Epithelial cell of esophagus (primary cell): ENCODE measurements at regions not wholly inside any gene's neighbourhood (a gene's known extent, or its start where the extent isn't known, plus 50 kb on each side); places are given as distances from the start of the nearest gene placed in this dataset.

Experiments used
- DNase-seq: peaks from one replicate; pipeline ENCODE4 v3.0.0; 2010; ENCODE audit warnings: low read depth
- H3K4me3 ChIP-seq: 2 replicates; pipeline ENCODE4 v1.5.1; 2011; ENCODE audit warnings: mild to moderate bottlenecking, low read length, control low read depth
- CTCF ChIP-seq: IDR thresholded peaks from 2 replicates; pipeline ENCODE4 v1.5.1; 2011; ENCODE audit warnings: low read depth, mild to moderate bottlenecking, low read length, control low read depth, inconsistent platforms; ENCODE audit not compliant: insufficient read depth; ENCODE audit errors: missing control alignments

- no peak for DNase-seq
- H3K4me3 ChIP-seq, result no peak overlapping the region
- no peak for TF ChIP-seq CTCF
Measured at GRCh38 chr5:63483338-63483737, 478.9 kb downstream of the HTR1A start.

GRCh38 chr5:63473335-63473967, 488.8 kb downstream of the HTR1A start:
- no peak overlapping the region for H3K4me3 ChIP-seq
- DNase-seq, result no peak
- no peak for TF ChIP-seq CTCF

GRCh38 chr5:63456279-63456678, 506.0 kb downstream of the HTR1A start:
- DNase-seq, result peak; percentile 42
- TF ChIP-seq CTCF, result no peak
- H3K4me3 ChIP-seq, result no peak overlapping the region

GRCh38 chr5:63451188-63451587, 511.1 kb downstream of the HTR1A start:
- H3K4me3 ChIP-seq, result no peak overlapping the region
- TF ChIP-seq CTCF, result no peak
- no peak for DNase-seq

- no peak for TF ChIP-seq CTCF
- peak; percentile 50 for DNase-seq
- H3K4me3 ChIP-seq, result no peak overlapping the region
Measured at GRCh38 chr5:63439537-63439936, 522.7 kb downstream of the HTR1A start.

- TF ChIP-seq CTCF, result no peak
- H3K4me3 ChIP-seq, result no peak overlapping the region
- no peak for DNase-seq
Measured at GRCh38 chr5:63409737-63410136, 552.5 kb downstream of the HTR1A start.

- TF ChIP-seq CTCF, result no peak
- DNase-seq, result no peak
- H3K4me3 ChIP-seq, result no peak overlapping the region
Measured at GRCh38 chr5:63408984-63409383, 553.3 kb downstream of the HTR1A start.
